MM.1S (cell line): ENCODE measurements at regions not wholly inside any gene's neighbourhood (a gene's known extent, or its start where the extent isn't known, plus 50 kb on each side); places are given as distances from the start of the nearest gene placed in this dataset.

Experiments
- DNase-seq: peaks from one replicate; pipeline ENCODE4 v3.0.0-alpha.2; 2015
- H2AFZ ChIP-seq: fragments of 300-600 bp; sonication (generic); 2 replicates; pipeline ENCODE4 v1.6.0; 2016; ENCODE audit warnings: antibody characterized with exemption, low read length
- H3F3A ChIP-seq: fragments of 300-600 bp; sonication (generic); 2 replicates; pipeline ENCODE4 v1.6.1; 2016; ENCODE audit warnings: mild to moderate bottlenecking, antibody characterized with exemption, low read length, moderate library complexity, mixed read lengths; ENCODE audit not compliant: insufficient read depth
- H3K27ac ChIP-seq: fragments of 300-600 bp; sonication (generic); 2 replicates; pipeline ENCODE4 v1.5.1; 2016; ENCODE audit warnings: mild to moderate bottlenecking, low read length
- H3K27me3 ChIP-seq: fragments of 300-600 bp; sonication (generic); replicated peaks from 2 replicates; pipeline ENCODE4 v1.6.0; 2016; ENCODE audit warnings: low read length; ENCODE audit not compliant: insufficient read depth
- H3K36me3 ChIP-seq: fragments of 300-600 bp; sonication (generic); replicated peaks from 2 replicates; pipeline ENCODE4 v1.6.1; 2016; ENCODE audit warnings: mild to moderate bottlenecking, low read length, mixed read lengths; ENCODE audit not compliant: insufficient read depth
- H3K4me1 ChIP-seq: fragments of 300-600 bp; sonication (generic); 2 replicates; pipeline ENCODE4 v1.6.1; 2016; ENCODE audit warnings: low read length, mixed read lengths
- H3K4me2 ChIP-seq: fragments of 300-600 bp; sonication (generic); 2 replicates; pipeline ENCODE4 v1.6.0; 2016; ENCODE audit warnings: low read depth, low read length
- H3K4me3 ChIP-seq: fragments of 300-600 bp; sonication (generic); 2 replicates; pipeline ENCODE4 v1.5.1; 2016; ENCODE audit warnings: low read length, mixed read lengths
- H3K79me2 ChIP-seq: fragments of 300-600 bp; sonication (generic); 2 replicates; pipeline ENCODE4 v1.6.1; 2016; ENCODE audit warnings: mixed run types, low read length, mixed read lengths
- H3K9ac ChIP-seq: fragments of 300-600 bp; sonication (generic); 2 replicates; pipeline ENCODE4 v1.6.1; 2016; ENCODE audit warnings: low read length, mixed read lengths
- H3K9me2 ChIP-seq: fragments of 300-600 bp; sonication (generic); replicated peaks from 2 replicates; pipeline ENCODE4 v1.6.1; 2016; ENCODE audit warnings: mild to moderate bottlenecking, low read length, mixed read lengths; ENCODE audit not compliant: insufficient read depth
- H3K9me3 ChIP-seq: fragments of 300-600 bp; sonication (generic); replicated peaks from 2 replicates; pipeline ENCODE4 v1.6.1; 2016; ENCODE audit warnings: mild to moderate bottlenecking, low read length, mixed read lengths; ENCODE audit not compliant: insufficient read depth
- H4K20me1 ChIP-seq: fragments of 300-600 bp; sonication (generic); 2 replicates; pipeline ENCODE4 v1.6.1; 2016; ENCODE audit warnings: mild to moderate bottlenecking, low read length, moderate library complexity, mixed read lengths; ENCODE audit not compliant: insufficient read depth
- CTCF ChIP-seq: fragments of 300-600 bp; sonication (generic); IDR thresholded peaks from 2 replicates; pipeline ENCODE4 v1.5.1; 2016; ENCODE audit warnings: antibody characterized with exemption, low read length, mixed read lengths
- EZH2 ChIP-seq: fragments of 300-600 bp; sonication (generic); optimal IDR thresholded peaks from 2 replicates; pipeline ENCODE3; 2017; ENCODE audit warnings: low read depth, mild to moderate bottlenecking, antibody characterized with exemption, low read length, mixed read lengths
- EZH2phosphoT487 ChIP-seq: fragments of 300-600 bp; sonication (generic); IDR thresholded peaks from 2 replicates; pipeline ENCODE4 v1.6.1; 2018; ENCODE audit warnings: antibody characterized with exemption, low read length

- Histone ChIP-seq H3K9me2 (no peaks in the 10 kb centered on the region), H3K9ac (no peak overlapping the region), H3K27me3 (peaks cover 23% of the 10 kb centered on the region), H3K4me2 (peak overlapping the region; percentile 77; the same call in 1 of the 2 replicates), H2AFZ (no peak overlapping the region), H3K27ac (no peak overlapping the region), H3F3A (peaks cover 18% of the 10 kb centered on the region), H3K4me3 (no peak overlapping the region), H3K36me3 (no peaks in the 10 kb centered on the region), H4K20me1 (no peaks in the 10 kb centered on the region), H3K4me1 (peaks cover 35% of the 10 kb centered on the region), H3K9me3 (no peaks in the 10 kb centered on the region), H3K79me2 (no peaks in the 10 kb centered on the region)
- no peak for DNase-seq
- TF ChIP-seq EZH2 (no peak), EZH2phosphoT487 (no peak), CTCF (no peak)
Measured at GRCh38 chr5:124056326-124056990, 544.5 kb downstream of the CSNK1G3 start.

- Histone ChIP-seq H3K9me2 (no peaks in the 10 kb centered on the region), H3K4me1 (peaks cover 35% of the 10 kb centered on the region), H3K27ac (no peak overlapping the region), H2AFZ (no peak overlapping the region), H3K9me3 (no peaks in the 10 kb centered on the region), H3K36me3 (no peaks in the 10 kb centered on the region), H3K4me3 (no peak overlapping the region), H3K27me3 (peaks cover 23% of the 10 kb centered on the region), H3K79me2 (no peaks in the 10 kb centered on the region), H3K4me2 (no peak overlapping the region), H3K9ac (no peak overlapping the region), H4K20me1 (no peaks in the 10 kb centered on the region), H3F3A (peaks cover 18% of the 10 kb centered on the region)
- TF ChIP-seq CTCF (no peak), EZH2 (no peak), EZH2phosphoT487 (no peak)
- DNase-seq: no peak
Measured at GRCh38 chr5:124055751-124056150, 543.8 kb downstream of the CSNK1G3 start.

- H3F3A ChIP-seq: peaks cover 18% of the 10 kb centered on the region
- H3K27ac ChIP-seq: no peak overlapping the region
- H3K9ac ChIP-seq: no peak overlapping the region
- no peaks in the 10 kb centered on the region for H4K20me1 ChIP-seq
- no peak for TF ChIP-seq EZH2phosphoT487
- TF ChIP-seq EZH2: no peak
- TF ChIP-seq CTCF: no peak
- no peaks in the 10 kb centered on the region for H3K79me2 ChIP-seq
- DNase-seq: peak; percentile 52
- H3K9me3 ChIP-seq: no peaks in the 10 kb centered on the region
- H3K27me3 ChIP-seq: peaks cover 23% of the 10 kb centered on the region
- H3K4me2 ChIP-seq: peak overlapping the region; percentile 9; the same call in 1 of the 2 replicates
- H2AFZ ChIP-seq: no peak overlapping the region
- no peaks in the 10 kb centered on the region for H3K36me3 ChIP-seq
- no peak overlapping the region for H3K4me3 ChIP-seq
- peaks cover 35% of the 10 kb centered on the region for H3K4me1 ChIP-seq
- no peaks in the 10 kb centered on the region for H3K9me2 ChIP-seq
Measured at GRCh38 chr5:124054564-124054963, 542.6 kb downstream of the CSNK1G3 start.
